ENCODE measurements at regions not wholly inside any gene's neighbourhood (a gene's known extent, or its start where the extent isn't known, plus 50 kb on each side); places are given as distances from the start of the nearest gene placed in this dataset.

DNA sequence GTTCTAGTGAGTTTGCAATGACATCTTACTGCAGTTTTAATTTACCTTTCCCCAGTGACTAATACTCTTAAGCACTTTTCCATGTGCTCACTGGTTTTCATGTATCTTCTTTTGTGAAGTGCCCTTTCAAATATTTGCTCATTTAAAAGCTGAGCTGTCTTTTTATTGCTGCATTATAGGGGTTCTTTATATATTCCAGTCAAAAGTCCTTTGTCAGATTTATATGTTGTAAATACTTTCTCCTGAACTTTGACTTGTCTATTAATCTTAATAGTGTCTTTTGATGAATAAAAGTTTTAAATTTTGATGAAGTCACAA lies 50.2 kb upstream of the ELOVL5 start:
- no peak for DNase-seq (ENCODE audit: low read depth in 1 of 2, low spot score in 1 of 2)
- no peak overlapping the region for H3K27ac ChIP-seq (replicated peaks)
- TF ChIP-seq POLR2AphosphoS5 (IDR thresholded peaks at IDR 0.05; ENCODE audit: low read depth) (no peak), GABPA (IDR thresholded peaks at IDR 0.05; ENCODE audit: low read depth) (no peak), SPI1 (IDR thresholded peaks at IDR 0.05; ENCODE audit: borderline replicate concordance, low read depth) (no peak)
- TF ChIP-seq, protein P1, sequence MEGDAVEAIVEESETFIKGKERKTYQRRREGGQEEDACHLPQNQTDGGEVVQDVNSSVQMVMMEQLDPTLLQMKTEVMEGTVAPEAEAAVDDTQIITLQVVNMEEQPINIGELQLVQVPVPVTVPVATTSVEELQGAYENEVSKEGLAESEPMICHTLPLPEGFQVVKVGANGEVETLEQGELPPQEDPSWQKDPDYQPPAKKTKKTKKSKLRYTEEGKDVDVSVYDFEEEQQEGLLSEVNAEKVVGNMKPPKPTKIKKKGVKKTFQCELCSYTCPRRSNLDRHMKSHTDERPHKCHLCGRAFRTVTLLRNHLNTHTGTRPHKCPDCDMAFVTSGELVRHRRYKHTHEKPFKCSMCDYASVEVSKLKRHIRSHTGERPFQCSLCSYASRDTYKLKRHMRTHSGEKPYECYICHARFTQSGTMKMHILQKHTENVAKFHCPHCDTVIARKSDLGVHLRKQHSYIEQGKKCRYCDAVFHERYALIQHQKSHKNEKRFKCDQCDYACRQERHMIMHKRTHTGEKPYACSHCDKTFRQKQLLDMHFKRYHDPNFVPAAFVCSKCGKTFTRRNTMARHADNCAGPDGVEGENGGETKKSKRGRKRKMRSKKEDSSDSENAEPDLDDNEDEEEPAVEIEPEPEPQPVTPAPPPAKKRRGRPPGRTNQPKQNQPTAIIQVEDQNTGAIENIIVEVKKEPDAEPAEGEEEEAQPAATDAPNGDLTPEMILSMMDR (IDR thresholded peaks at IDR 0.05; ENCODE audit: insufficient read depth, low read length) = no peak
- TF ChIP-seq, protein P2, sequence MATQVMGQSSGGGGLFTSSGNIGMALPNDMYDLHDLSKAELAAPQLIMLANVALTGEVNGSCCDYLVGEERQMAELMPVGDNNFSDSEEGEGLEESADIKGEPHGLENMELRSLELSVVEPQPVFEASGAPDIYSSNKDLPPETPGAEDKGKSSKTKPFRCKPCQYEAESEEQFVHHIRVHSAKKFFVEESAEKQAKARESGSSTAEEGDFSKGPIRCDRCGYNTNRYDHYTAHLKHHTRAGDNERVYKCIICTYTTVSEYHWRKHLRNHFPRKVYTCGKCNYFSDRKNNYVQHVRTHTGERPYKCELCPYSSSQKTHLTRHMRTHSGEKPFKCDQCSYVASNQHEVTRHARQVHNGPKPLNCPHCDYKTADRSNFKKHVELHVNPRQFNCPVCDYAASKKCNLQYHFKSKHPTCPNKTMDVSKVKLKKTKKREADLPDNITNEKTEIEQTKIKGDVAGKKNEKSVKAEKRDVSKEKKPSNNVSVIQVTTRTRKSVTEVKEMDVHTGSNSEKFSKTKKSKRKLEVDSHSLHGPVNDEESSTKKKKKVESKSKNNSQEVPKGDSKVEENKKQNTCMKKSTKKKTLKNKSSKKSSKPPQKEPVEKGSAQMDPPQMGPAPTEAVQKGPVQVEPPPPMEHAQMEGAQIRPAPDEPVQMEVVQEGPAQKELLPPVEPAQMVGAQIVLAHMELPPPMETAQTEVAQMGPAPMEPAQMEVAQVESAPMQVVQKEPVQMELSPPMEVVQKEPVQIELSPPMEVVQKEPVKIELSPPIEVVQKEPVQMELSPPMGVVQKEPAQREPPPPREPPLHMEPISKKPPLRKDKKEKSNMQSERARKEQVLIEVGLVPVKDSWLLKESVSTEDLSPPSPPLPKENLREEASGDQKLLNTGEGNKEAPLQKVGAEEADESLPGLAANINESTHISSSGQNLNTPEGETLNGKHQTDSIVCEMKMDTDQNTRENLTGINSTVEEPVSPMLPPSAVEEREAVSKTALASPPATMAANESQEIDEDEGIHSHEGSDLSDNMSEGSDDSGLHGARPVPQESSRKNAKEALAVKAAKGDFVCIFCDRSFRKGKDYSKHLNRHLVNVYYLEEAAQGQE (IDR thresholded peaks at IDR 0.05; ENCODE audit: insufficient replicate concordance, low read depth) = no peak
- no peaks in the 10 kb centered on the region for H3K27me3 ChIP-seq (ENCODE audit: insufficient read depth, poor library complexity, severe bottlenecking)
- no peak overlapping the region for H3K4me3 ChIP-seq (replicated peaks; ENCODE audit: insufficient read depth, low read length)

DNA sequence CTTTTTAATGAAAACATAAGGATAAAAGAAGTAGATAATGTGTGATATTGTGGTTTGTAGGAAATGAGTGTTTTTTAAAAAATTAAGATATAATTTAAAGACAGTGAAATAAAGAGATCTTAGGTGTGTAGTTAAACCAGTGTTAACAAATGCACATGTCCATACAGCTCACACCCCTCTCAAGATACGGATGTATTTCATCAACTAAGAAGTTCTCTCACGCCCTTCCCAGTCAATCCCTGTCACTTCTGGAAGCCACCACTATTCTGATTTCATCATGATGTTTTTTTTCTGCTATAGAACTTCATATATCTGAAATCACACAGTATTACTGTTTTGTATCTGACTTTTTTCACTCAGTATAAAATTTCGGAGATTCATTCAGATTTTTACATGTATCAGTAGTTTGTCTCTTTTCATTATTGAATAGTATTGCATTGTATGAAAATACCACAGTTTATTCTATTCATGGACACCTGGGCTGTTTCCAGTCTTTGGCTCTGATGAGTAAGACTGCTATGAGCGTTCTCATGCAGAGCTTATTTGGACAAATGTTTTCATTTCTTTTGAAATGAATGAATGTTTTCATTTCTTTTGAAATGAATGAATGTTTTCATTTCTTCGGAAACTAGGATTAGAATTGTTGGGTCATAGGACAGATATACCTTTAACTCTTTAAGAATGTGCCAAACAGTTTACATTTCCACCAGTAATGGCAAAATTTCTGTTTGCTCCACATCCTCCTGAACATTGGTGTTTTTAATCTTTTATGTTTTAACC lies 49.7 kb upstream of the ELOVL5 start:
- no peaks in the 10 kb centered on the region for H3K27me3 ChIP-seq (ENCODE audit: insufficient read depth, poor library complexity, severe bottlenecking)
- no peak overlapping the region for H3K27ac ChIP-seq (replicated peaks)
- no peak overlapping the region for H3K4me3 ChIP-seq (replicated peaks; ENCODE audit: insufficient read depth, low read length)
- no peak for DNase-seq (ENCODE audit: low read depth in 1 of 2, low spot score in 1 of 2)
- no peak for TF ChIP-seq POLR2AphosphoS5 (IDR thresholded peaks at IDR 0.05; ENCODE audit: low read depth)
